ENCODE measurements at regions not wholly inside any gene's neighbourhood (a gene's known extent, or its start where the extent isn't known, plus 50 kb on each side); places are given as distances from the start of the nearest gene placed in this dataset.

DNA sequence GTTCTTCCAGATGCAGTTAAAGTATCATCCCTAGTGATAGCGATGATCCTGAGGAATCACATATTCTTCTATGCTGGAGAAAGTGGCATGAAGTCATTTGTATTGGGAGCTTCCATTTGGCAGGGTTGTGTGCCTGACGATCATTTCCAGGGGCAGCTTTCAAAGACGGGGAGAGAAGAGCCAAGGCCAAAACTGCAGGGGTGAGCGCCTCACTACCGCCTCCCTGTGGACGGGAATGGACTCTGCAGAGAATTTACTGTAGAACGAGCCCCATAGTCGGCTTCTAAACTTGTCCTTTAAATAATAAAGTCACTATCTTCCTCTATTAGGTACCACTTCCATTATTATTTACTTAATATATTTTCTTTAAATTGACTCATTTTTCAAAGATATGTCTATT is 555.9 kb upstream of the TMEM132C start:
- Histone ChIP-seq H2BK120ac (replicated peaks; ENCODE audit: low read depth, low read length) (no peak overlapping the region), H3K4me2 (ENCODE audit: insufficient read depth in 1 of 2, low read depth in 2 of 2, low read length in 2 of 2) (no peak overlapping the region), H2BK15ac (ENCODE audit: low read length) (no peak overlapping the region), H3K18ac (ENCODE audit: extremely low read depth, low read length) (no peak overlapping the region), H3K36me3 (ENCODE audit: control insufficient read depth in 2 of 4, insufficient read depth in 4 of 4, low read length in 3 of 4) (no peaks in the 10 kb centered on the region), H3K56ac (replicated peaks; ENCODE audit: insufficient read length, low read depth, low read length) (no peak overlapping the region), H2BK12ac (ENCODE audit: low read depth, low read length) (no peak overlapping the region), H3K9me3 (ENCODE audit: insufficient read depth in 2 of 2, low read depth in 1 of 2, low read length in 1 of 2) (no peaks in the 10 kb centered on the region), H3K9ac (replicated peaks in 1 of 4; ENCODE audit: extremely low read depth in 1 of 4, low read depth in 3 of 4, low read length in 3 of 4) (no peak overlapping the region), H3K79me1 (ENCODE audit: low read depth, low read length) (no peaks in the 10 kb centered on the region), H4K20me1 (replicated peaks in 1 of 2; ENCODE audit: control insufficient read depth in 1 of 2, insufficient read depth in 2 of 2, low read length in 2 of 2) (no peaks in the 10 kb centered on the region), H3K14ac (ENCODE audit: insufficient read length) (no peak overlapping the region), H4K5ac (ENCODE audit: insufficient read length, low read depth, low read length) (no peak overlapping the region), H3K4ac (replicated peaks; ENCODE audit: insufficient read length, low read depth, low read length) (no peak overlapping the region), H2BK20ac (ENCODE audit: low read length) (no peak overlapping the region), H3K27ac (ENCODE audit: low read depth, low read length) (no peak overlapping the region), H3K4me1 (replicated peaks in 1 of 4; ENCODE audit: control insufficient read depth in 3 of 4, insufficient read depth in 4 of 4, low read length in 3 of 4) (peaks cover 0 to 6% (median 2%) of the 10 kb centered on the region in 4 experiments; a peak in 3 of 7 replicates), H3K23me2 (ENCODE audit: low read depth, low read length) (peaks cover under 1% of the 10 kb centered on the region; the same call in 1 of the 2 replicates), H4K91ac (replicated peaks; ENCODE audit: insufficient read length, low read length) (no peak overlapping the region), H2AK5ac (ENCODE audit: low read depth, low read length) (no peak overlapping the region), H3K27me3 (replicated peaks in 1 of 4; ENCODE audit: control insufficient read depth in 3 of 4, extremely low read depth in 1 of 4, insufficient read depth in 3 of 4, low read length in 3 of 4) (no peaks in the 10 kb centered on the region), H2AFZ (ENCODE audit: low read length) (no peak overlapping the region), H3K79me2 (ENCODE audit: control insufficient read depth in 1 of 2, insufficient read depth in 2 of 2, low read length in 2 of 2) (no peaks in the 10 kb centered on the region), H3K4me3 (ENCODE audit: extremely low read depth in 1 of 4, insufficient read depth in 2 of 4, low read depth in 3 of 4, low read length in 4 of 4) (no peak overlapping the region), H3K23ac (ENCODE audit: insufficient read length) (no peak overlapping the region), H2BK5ac (ENCODE audit: low read depth, low read length) (no peak overlapping the region), H4K8ac (ENCODE audit: extremely low read depth, insufficient read depth, low read length) (no peak overlapping the region)
- ChIA-PET CTCF (ENCODE audit: partially characterized antibody) (interaction anchor here (0.6 to 4.0 kb wide), 52 partner anchors 9 to 1172 kb away, joined by 3 to 49 read pairs (median 4); no protein-coding TSS in a partner anchor), POLR2A (ENCODE audit: partially characterized antibody) (no interaction called here)
- peak in 1 of 2 experiments; percentile 83 for DNase-seq (ENCODE audit: low read depth in 1 of 2, low spot score in 2 of 2)
- WGBS, 2 experiments (ENCODE audit: extremely low coverage in 1 of 2, insufficient coverage in 1 of 2, insufficient read length in 1 of 2, insufficient replicate concordance in 2 of 2, low coverage in 1 of 2, low lambda C conversion rate in 2 of 2, missing lambda C conversion rate in 1 of 2): 60% methylated on average over 8 of the region's 8 CpGs; no CpG with 5 or more reads in 1 of the 2 experiments
- no peak for FAIRE-seq
- TF ChIP-seq GABPA (IDR thresholded peaks at IDR 0.05; ENCODE audit: borderline replicate concordance, insufficient read depth, low read length) (no peak), POLR2A (IDR thresholded peaks at IDR 0.05; ENCODE audit: control extremely low read depth in 1 of 2, low read depth in 2 of 2, low read length in 2 of 2) (no peak), KDM5A (IDR thresholded peaks at IDR 0.05; ENCODE audit: low read length) (no peak), PHF8 (conservative IDR thresholded peaks at IDR 0.05; ENCODE audit: low read depth, low read length) (no peak), FOSL1 (IDR thresholded peaks at IDR 0.05; ENCODE audit: insufficient read depth, low read depth, low read length) (no peak), CBX5 (IDR thresholded peaks at IDR 0.05; ENCODE audit: low read depth, low read length) (no peak), RAD21 (IDR thresholded peaks at IDR 0.05 in 1 of 2, conservative IDR thresholded peaks at IDR 0.05 in 1 of 2; ENCODE audit: low read depth in 2 of 2, low read length in 2 of 2) (peak; percentile 65 to 72), GTF2F1 (IDR thresholded peaks at IDR 0.05; ENCODE audit: borderline replicate concordance, low read depth, low read length) (no peak), SAP30 (IDR thresholded peaks at IDR 0.05; ENCODE audit: insufficient read depth, insufficient replicate concordance, low read length) (no peak), TAF1 (IDR thresholded peaks at IDR 0.05; ENCODE audit: low read depth, low read length) (no peak), BACH1 (IDR thresholded peaks at IDR 0.05; ENCODE audit: low read length) (no peak), CEBPB (IDR thresholded peaks at IDR 0.05; ENCODE audit: low read depth, low read length) (no peak), SP1 (IDR thresholded peaks at IDR 0.05; ENCODE audit: low read depth, low read length) (no peak), RNF2 (IDR thresholded peaks at IDR 0.05; ENCODE audit: borderline replicate concordance, low read depth, low read length, missing control alignments, poor library complexity, severe bottlenecking) (no peak), POU5F1 (IDR thresholded peaks at IDR 0.05; ENCODE audit: low read depth, low read length) (no peak)
